Myocyte (in vitro differentiated cells): ENCODE measurements at regions not wholly inside any gene's neighbourhood (a gene's known extent, or its start where the extent isn't known, plus 50 kb on each side); places are given as distances from the start of the nearest gene placed in this dataset.
A peak's percentile ranks its signal among the peaks of the same experiment; 100 is the strongest.

Experiments
- DNase-seq: peaks from one replicate; pipeline ENCODE4 v3.0.0-alpha.2; 2012; ENCODE audit warnings: low read depth

- DNase-seq = no peak
These were observed 89.3 kb upstream of the UGT8 start for GRCh38 chr4:114509340-114509739.

DNA sequence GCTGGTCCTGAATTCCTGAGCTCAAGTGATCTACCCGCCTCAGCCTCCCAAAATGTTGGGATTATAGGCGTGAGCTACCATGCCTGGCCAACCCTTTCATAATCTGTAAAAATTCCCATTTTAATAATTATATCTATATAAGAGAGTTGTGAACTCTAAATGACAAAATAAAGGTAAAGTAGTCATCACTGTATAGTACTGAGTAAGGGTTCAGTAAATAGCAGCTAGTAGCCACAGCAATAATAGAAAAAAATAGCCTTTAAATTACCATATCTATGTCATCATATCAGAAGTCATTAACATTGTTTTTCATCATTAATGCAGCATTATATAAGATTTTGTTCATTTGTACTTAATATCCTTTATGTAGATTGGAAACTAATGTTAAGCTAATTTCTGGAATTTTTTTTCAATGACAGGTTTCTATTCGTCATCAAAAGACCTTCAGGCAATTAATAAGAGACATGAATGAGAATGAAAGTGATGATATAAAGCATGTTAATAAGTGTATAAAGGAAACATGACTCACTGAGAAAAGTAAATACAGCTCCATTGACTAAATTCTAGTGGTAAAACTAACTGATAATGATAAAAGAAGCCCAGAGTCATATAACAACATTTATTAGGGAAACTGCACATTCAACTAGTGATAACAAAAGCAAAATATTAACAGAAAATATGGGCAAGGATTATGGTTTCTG, 85.9 kb upstream of the UGT8 start:
- no peak for DNase-seq

DNA sequence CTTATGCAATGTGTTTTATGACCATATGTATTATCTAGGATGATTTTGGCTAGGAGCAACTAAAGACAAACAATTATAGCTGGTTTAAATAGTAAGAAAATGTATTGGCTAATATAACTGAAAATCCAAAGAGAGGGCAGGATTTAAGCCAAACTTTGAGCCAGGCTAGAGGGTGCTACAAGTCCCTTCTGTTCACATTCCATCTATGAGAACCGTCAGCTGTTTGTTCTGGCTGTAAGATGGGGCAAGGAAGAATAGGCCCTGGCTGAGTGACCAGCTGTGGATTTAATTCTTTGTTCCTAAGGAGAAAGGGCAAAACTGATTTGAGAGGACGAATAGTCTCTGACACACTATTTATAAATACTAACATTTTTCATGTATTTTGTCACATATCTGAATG, 79.2 kb upstream of the UGT8 start:
- peak; percentile 3 for DNase-seq

DNA sequence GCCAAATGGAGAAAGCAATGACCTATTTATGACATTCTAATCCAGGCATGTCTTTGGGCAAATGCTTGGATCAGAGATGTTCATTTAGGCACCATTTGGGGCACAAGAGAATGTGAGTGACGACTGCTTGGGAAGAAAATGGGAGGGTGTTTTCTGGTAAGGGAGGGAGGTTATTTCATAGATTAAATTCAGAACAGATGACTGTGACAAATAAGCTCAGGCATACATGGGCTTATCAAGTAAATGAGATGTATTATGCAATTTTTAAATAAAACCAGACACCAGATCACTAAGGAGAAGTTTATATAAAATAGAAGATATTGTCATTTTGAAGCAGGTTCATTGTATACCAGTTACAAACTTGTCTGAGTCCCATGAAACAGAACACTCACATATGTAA, 71.4 kb upstream of the UGT8 start:
- no peak for DNase-seq

GRCh38 chr4:114527637-114528036, 71.0 kb upstream of the UGT8 start:
- no peak for DNase-seq

DNA sequence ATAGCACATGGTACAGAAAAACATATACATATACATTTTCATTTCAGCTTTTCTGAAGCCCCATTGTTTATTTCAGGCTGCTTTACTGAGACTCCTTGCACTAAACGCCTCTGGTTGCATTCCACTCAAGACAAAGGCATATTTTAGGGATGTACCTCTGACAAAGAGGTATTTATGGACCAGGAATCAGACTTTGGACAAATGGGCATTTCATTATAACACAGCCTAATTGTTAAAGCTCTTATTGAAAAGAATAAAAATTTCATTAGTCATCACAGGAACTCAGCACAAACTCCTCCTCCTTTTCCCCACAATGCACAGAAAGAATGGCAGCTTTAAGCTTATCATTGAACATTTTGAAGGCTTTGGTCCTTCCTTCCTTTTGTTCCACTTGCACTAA, 62.9 kb upstream of the UGT8 start:
- no peak for DNase-seq

- no peak for DNase-seq
These were observed 61.3 kb upstream of the UGT8 start for GRCh38 chr4:114537352-114537751.

DNA sequence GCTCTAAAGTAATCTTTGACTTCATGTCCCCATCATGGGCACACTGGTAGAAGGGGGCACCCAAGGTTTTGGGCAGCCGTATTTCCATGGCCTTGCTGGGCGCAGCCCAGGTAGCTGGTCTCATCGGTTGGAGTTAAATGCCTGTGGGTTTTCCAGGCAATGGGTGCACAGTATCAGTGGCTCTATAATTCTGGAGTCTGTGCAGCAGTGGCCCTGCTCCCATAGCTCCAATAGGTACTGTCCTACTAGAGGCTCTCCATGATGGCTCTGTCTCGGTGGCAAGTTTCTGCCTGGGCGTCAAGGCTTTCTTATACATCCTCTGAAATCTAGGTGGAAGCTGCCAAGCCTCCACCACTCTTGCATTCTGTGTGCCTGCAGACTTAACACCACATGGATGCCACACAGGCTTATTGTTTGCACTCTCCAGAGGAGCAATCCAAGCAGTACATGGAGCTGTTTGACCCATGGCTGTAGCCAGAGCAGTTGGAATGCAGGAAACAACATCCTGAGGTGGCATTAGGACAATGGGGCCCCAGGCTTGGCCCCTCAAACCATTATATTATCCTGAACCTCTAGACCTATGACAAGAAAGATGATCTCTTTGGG, 60.5 kb upstream of the UGT8 start:
- no peak for DNase-seq

DNA sequence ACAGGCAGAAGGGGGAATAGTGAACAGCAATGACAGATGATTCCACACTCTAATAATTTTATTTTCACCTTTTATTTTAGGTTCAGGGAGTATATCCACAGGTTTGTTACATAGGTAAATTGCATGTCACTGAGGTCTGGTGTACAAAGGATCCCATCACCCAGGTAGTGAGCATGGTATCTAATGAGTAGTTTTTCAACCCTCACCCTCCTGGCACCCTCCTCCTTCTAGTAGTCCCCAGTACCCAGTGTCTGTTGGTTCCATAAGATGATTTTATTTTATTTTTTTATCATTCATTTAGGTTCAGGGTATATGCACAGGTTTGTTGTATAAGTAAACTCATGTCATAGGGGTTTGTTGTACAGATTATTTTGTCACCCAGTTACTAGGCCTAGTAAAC, 58.6 kb upstream of the UGT8 start:
- DNase-seq = no peak

GRCh38 chr4:114547340-114548134, 51.1 kb upstream of the UGT8 start:
- no peak for DNase-seq
